Mucosa of descending colon (tissue), 3 donors: ENCODE measurements at regions not wholly inside any gene's neighbourhood (a gene's known extent, or its start where the extent isn't known, plus 50 kb on each side); places are given as distances from the start of the nearest gene placed in this dataset.

ENCODE experiments used
- ATAC-seq: fragments of 200-7000 bp; cut with Tn5 transposase; one replicate; pipeline ENCODE4 v1.9.1; 2020; ENCODE audit warnings: mild to moderate bottlenecking, moderate library complexity
- DNase-seq, 3 donors: peaks; one replicate each; pipeline ENCODE4 v3.0.0-alpha.2; 2020
- H3K36me3 ChIP-seq: fragments of 200-600 bp; one replicate; pipeline ENCODE4 v1.8.0; 2021; ENCODE audit warnings: low read depth, mild to moderate bottlenecking
- H3K4me1 ChIP-seq: fragments of 200-600 bp; one replicate; pipeline ENCODE4 v1.8.0; 2021; ENCODE audit warnings: low read depth, mild to moderate bottlenecking
- H3K4me3 ChIP-seq: fragments of 200-600 bp; one replicate; pipeline ENCODE4 v1.8.0; 2021; ENCODE audit warnings: mild to moderate bottlenecking
- H3K9me3 ChIP-seq: fragments of 200-600 bp; one replicate; pipeline ENCODE4 v1.8.0; 2021; ENCODE audit warnings: mild to moderate bottlenecking
- CTCF ChIP-seq: fragments of 200-600 bp; IDR thresholded peaks from one replicate; pipeline ENCODE4 v1.8.0; 2022; ENCODE audit warnings: antibody characterized with exemption, mild to moderate bottlenecking
- intact Hi-C, 2 donors: fragments of 100-400 bp; cut with DNase I in 1 of 2; cut with micrococcal nuclease in 1 of 2; formaldehyde crosslinking; loops; one replicate each; pipeline versions ENCODE4 v1.11.0 to v1.11.1; 2022; cut with DNase I, micrococcal nuclease
- donor health status: DM: no; HTN: no; CAD: no; lungs with moderate emphysema.
- donor health status: DM: no; HTN: no; CAD: no.
- donor health status: DM: no; HTN: yes; CAD: no.

- intact Hi-C loops = no loop called here
- Histone ChIP-seq H3K36me3 (no peaks in the 10 kb centered on the region), H3K9me3 (peaks cover 7% of the 10 kb centered on the region), H3K4me1 (no peaks in the 10 kb centered on the region), H3K4me3 (no peak overlapping the region)
- no peak for DNase-seq
- TF ChIP-seq CTCF = no peak
- ATAC-seq = no peak
These were observed 120.7 kb downstream of the KCNF1 start for GRCh38 chr2:11032396-11032795.

- DNase-seq = no peak
These were observed 121.4 kb downstream of the KCNF1 start for GRCh38 chr2:11033114-11033513.

GRCh38 chr2:11038641-11039040 lies 116.6 kb upstream of the SLC66A3 start:
- Histone ChIP-seq H3K4me1 (no peaks in the 10 kb centered on the region), H3K4me3 (no peak overlapping the region), H3K36me3 (no peaks in the 10 kb centered on the region), H3K9me3 (peaks cover 17% of the 10 kb centered on the region)
- TF ChIP-seq CTCF = no peak
- ATAC-seq = no peak
- no peak for DNase-seq
- intact Hi-C loops = no loop called here

More at GRCh38 chr2:11033114-11033513, 121.4 kb downstream of the KCNF1 start:
- TF ChIP-seq CTCF = no peak
- H3K4me3 ChIP-seq = no peak overlapping the region
- H3K9me3 ChIP-seq = peaks cover 7% of the 10 kb centered on the region
- ATAC-seq = no peak
- no peaks in the 10 kb centered on the region for H3K4me1 ChIP-seq
- intact Hi-C loops = no loop called here
- no peaks in the 10 kb centered on the region for H3K36me3 ChIP-seq

GRCh38 chr2:11040992-11041391 lies 114.3 kb upstream of the SLC66A3 start:
- no peak for TF ChIP-seq CTCF
- Histone ChIP-seq H3K9me3 (peaks cover 17% of the 10 kb centered on the region), H3K4me1 (no peaks in the 10 kb centered on the region), H3K4me3 (no peak overlapping the region), H3K36me3 (no peaks in the 10 kb centered on the region)
- no peak for ATAC-seq
- intact Hi-C loops = no loop called here
- DNase-seq = no peak

- no peaks in the 10 kb centered on the region for H3K36me3 ChIP-seq
- DNase-seq (no peak), ATAC-seq (no peak)
- peaks cover 11% of the 10 kb centered on the region for H3K9me3 ChIP-seq
- no peak overlapping the region for H3K4me3 ChIP-seq
- H3K4me1 ChIP-seq = no peaks in the 10 kb centered on the region
- intact Hi-C loops = no loop called here
- TF ChIP-seq CTCF = no peak
These were observed 112.4 kb upstream of the SLC66A3 start for GRCh38 chr2:11042841-11043240.

GRCh38 chr2:11043245-11043644 lies 112.0 kb upstream of the SLC66A3 start:
- no peaks in the 10 kb centered on the region for H3K36me3 ChIP-seq
- DNase-seq = no peak
- no peak for TF ChIP-seq CTCF
- H3K9me3 ChIP-seq = peaks cover 9% of the 10 kb centered on the region
- intact Hi-C loops = no loop called here
- no peak overlapping the region for H3K4me3 ChIP-seq
- no peak for ATAC-seq
- no peaks in the 10 kb centered on the region for H3K4me1 ChIP-seq
